ENCODE measurements at regions not wholly inside any gene's neighbourhood (a gene's known extent, or its start where the extent isn't known, plus 50 kb on each side); places are given as distances from the start of the nearest gene placed in this dataset.

- no peak for DNase-seq
These were observed 405.3 kb upstream of the LUZP2 start for GRCh38 chr11:24091594-24091993.

GRCh38 chr11:24093375-24093774, 403.5 kb upstream of the LUZP2 start:
- Mint-ChIP-seq H3K36me3 (no peaks in the 10 kb centered on the region), H3K4me3 (no peak overlapping the region), H3K9me3 (peaks cover 0 to 38% (median 3%) of the 10 kb centered on the region in 5 donors), H3K27ac (no peak overlapping the region), H3K27me3 (no peaks in the 10 kb centered on the region), H3K4me1 (no peaks in the 10 kb centered on the region)
- Histone ChIP-seq H3K4me3 (ENCODE audit: low read length) (no peak overlapping the region), H3K9me3 (ENCODE audit: low read length) (no peaks in the 10 kb centered on the region), H3K27ac (ENCODE audit: low read depth, low read length) (no peak overlapping the region), H3K27me3 (ENCODE audit: insufficient read depth, low read length, poor library complexity, severe bottlenecking) (no peaks in the 10 kb centered on the region), H3K4me1 (ENCODE audit: insufficient read depth, low read length) (no peaks in the 10 kb centered on the region), H3K36me3 (ENCODE audit: insufficient read depth, low read length) (no peaks in the 10 kb centered on the region)
- no peak for DNase-seq
- ChIA-PET CTCF (no interaction called here), POLR2A (no interaction called here)

More at GRCh38 chr11:24091594-24091993, 405.3 kb upstream of the LUZP2 start:
- Mint-ChIP-seq H3K36me3 (no peaks in the 10 kb centered on the region), H3K27me3 (no peaks in the 10 kb centered on the region), H3K27ac (no peak overlapping the region), H3K4me3 (no peak overlapping the region), H3K9me3 (peaks cover 0 to 40% (median 8%) of the 10 kb centered on the region in 5 donors), H3K4me1 (no peaks in the 10 kb centered on the region)
- Histone ChIP-seq H3K27ac (ENCODE audit: low read depth, low read length) (no peak overlapping the region), H3K4me1 (ENCODE audit: insufficient read depth, low read length) (no peaks in the 10 kb centered on the region), H3K9me3 (ENCODE audit: low read length) (no peaks in the 10 kb centered on the region), H3K36me3 (ENCODE audit: insufficient read depth, low read length) (no peaks in the 10 kb centered on the region), H3K4me3 (ENCODE audit: low read length) (no peak overlapping the region), H3K27me3 (ENCODE audit: insufficient read depth, low read length, poor library complexity, severe bottlenecking) (no peaks in the 10 kb centered on the region)
- POLR2A ChIA-PET: no interaction called here
- CTCF ChIA-PET: no interaction called here

DNA sequence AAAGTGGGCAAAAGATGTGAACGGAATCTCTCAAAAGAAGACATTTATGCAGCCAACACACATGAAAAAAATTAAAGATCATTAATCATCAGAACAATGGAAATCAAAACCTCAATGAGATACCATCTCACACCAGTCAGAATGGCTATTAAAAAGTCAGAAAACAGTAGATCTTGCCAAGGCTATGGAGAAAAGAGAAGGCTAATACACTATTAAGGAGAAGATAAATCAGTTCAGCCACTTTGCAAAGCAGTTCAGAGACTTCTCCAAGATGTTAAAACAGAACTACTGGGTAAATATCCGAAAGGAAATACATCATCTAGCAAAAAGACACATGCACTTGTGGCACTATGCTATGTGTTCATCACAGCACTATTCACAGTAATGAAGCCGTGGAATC, 388.2 kb upstream of the LUZP2 start:
- no peak overlapping the region for H3K27ac Mint-ChIP-seq
- H3K9me3 Mint-ChIP-seq: peaks cover 14 to 34% (median 31%) of the 10 kb centered on the region in 5 donors
- no peaks in the 10 kb centered on the region for H3K27me3 Mint-ChIP-seq
- H3K4me1 Mint-ChIP-seq: no peaks in the 10 kb centered on the region
- Histone ChIP-seq H3K27me3 (ENCODE audit: insufficient read depth, low read length, poor library complexity, severe bottlenecking) (no peaks in the 10 kb centered on the region), H3K4me3 (ENCODE audit: low read length) (no peak overlapping the region), H3K4me1 (ENCODE audit: insufficient read depth, low read length) (no peaks in the 10 kb centered on the region), H3K9me3 (ENCODE audit: low read length) (no peaks in the 10 kb centered on the region), H3K27ac (ENCODE audit: low read depth, low read length) (no peak overlapping the region), H3K36me3 (ENCODE audit: insufficient read depth, low read length) (no peaks in the 10 kb centered on the region)
- POLR2A ChIA-PET: no interaction called here
- no peak for DNase-seq
- CTCF ChIA-PET: no interaction called here
- H3K36me3 Mint-ChIP-seq: peaks cover 0 to 14% (median 0%) of the 10 kb centered on the region in 3 donors
- no peak overlapping the region for H3K4me3 Mint-ChIP-seq

DNA sequence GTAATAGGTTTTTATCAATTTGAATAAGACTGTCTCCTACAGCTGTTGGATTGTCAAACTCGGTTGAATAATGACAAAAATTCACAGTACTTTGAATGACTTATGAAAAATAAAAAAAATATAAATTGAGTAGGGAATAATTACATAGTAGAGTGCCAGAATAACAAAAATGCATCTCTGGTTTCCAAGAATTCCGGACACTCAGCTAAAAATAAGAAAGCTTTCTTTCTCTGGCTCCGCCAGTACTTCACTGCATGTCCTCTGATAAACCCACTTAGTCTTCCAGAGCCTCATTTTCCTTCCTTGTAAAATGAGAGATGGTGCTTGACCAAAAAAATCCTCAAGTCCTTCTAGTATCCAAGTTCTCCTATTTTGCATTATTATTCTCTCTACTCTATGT, 374.6 kb upstream of the LUZP2 start:
- Histone ChIP-seq H3K36me3 (ENCODE audit: insufficient read depth, low read length) (no peaks in the 10 kb centered on the region), H3K4me1 (ENCODE audit: insufficient read depth, low read length) (no peaks in the 10 kb centered on the region), H3K9me3 (ENCODE audit: low read length) (no peaks in the 10 kb centered on the region), H3K4me3 (ENCODE audit: low read length) (no peak overlapping the region), H3K27ac (ENCODE audit: low read depth, low read length) (no peak overlapping the region), H3K27me3 (ENCODE audit: insufficient read depth, low read length, poor library complexity, severe bottlenecking) (no peaks in the 10 kb centered on the region)
- no peaks in the 10 kb centered on the region for H3K4me1 Mint-ChIP-seq
- DNase-seq: no peak
- no peaks in the 10 kb centered on the region for H3K36me3 Mint-ChIP-seq
- H3K27me3 Mint-ChIP-seq: no peaks in the 10 kb centered on the region
- ChIA-PET CTCF (no interaction called here), POLR2A (no interaction called here)
- no peak overlapping the region for H3K27ac Mint-ChIP-seq
- H3K9me3 Mint-ChIP-seq: peaks cover 3 to 23% (median 5%) of the 10 kb centered on the region in 5 donors
- no peak overlapping the region for H3K4me3 Mint-ChIP-seq

DNA sequence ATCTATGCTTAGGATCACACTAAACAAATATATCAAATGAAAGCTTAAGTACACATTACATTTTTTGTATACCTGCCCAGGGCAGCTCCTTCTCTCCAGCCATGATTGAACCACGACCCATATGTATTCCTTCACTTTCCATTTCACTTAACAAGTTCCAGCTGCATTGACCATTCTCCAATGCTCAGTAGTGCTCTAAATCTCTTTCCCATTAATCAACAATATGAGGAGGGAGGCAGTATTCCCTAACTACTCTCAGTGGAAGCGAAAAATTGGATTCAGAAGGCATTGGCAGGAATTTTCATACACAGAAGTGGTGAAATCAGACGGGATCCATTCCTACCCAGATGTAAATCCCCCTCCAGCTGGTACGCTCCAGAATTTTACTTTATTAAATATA, 372.0 kb upstream of the LUZP2 start:
- no peaks in the 10 kb centered on the region for H3K36me3 Mint-ChIP-seq
- H3K4me3 Mint-ChIP-seq: no peak overlapping the region

DNA sequence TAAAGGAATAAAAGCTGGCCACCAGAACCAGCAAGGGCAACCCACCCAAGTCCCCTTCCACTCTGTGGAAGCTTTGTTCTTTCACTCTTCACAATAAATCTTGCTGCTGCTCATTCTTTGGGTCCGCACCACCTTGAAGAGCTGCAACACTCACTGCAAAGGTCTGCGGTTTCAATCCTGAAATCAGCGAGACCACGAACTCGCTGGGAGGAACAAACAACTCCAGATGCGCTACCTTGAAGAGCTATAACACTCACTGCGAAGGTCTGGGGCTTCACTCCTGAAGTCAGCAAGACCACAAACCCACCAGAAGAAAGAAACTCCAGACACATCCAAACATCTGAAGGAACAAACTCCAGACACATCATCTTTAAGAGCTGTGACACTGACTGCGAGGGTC, 365.2 kb upstream of the LUZP2 start:
- POLR2A ChIA-PET: no interaction called here
- Histone ChIP-seq H3K27ac (ENCODE audit: low read depth, low read length) (no peak overlapping the region), H3K27me3 (ENCODE audit: insufficient read depth, low read length, poor library complexity, severe bottlenecking) (no peaks in the 10 kb centered on the region), H3K36me3 (ENCODE audit: insufficient read depth, low read length) (no peaks in the 10 kb centered on the region), H3K4me1 (ENCODE audit: insufficient read depth, low read length) (no peaks in the 10 kb centered on the region), H3K4me3 (ENCODE audit: low read length) (no peak overlapping the region), H3K9me3 (ENCODE audit: low read length) (no peaks in the 10 kb centered on the region)
- peaks cover 0 to 1% of the 10 kb centered on the region in 2 donors for H3K27me3 Mint-ChIP-seq
- H3K4me1 Mint-ChIP-seq: no peaks in the 10 kb centered on the region
- DNase-seq: no peak
- H3K36me3 Mint-ChIP-seq: no peaks in the 10 kb centered on the region
- peaks cover 2 to 36% (median 17%) of the 10 kb centered on the region in 5 donors for H3K9me3 Mint-ChIP-seq
- H3K27ac Mint-ChIP-seq: no peak overlapping the region
- H3K4me3 Mint-ChIP-seq: no peak overlapping the region
- CTCF ChIA-PET: no interaction called here

More for the DNA sequence above, 372.0 kb upstream of the LUZP2 start:
- H3K9me3 ChIP-seq (ENCODE audit: low read length): no peaks in the 10 kb centered on the region
- Mint-ChIP-seq H3K4me1 (no peaks in the 10 kb centered on the region), H3K9me3 (peaks cover 2 to 20% (median 6%) of the 10 kb centered on the region in 5 donors), H3K27me3 (no peaks in the 10 kb centered on the region), H3K27ac (no peak overlapping the region)
- CTCF ChIA-PET: no interaction called here
- H3K27ac ChIP-seq (ENCODE audit: low read depth, low read length): no peak overlapping the region
- H3K4me1 ChIP-seq (ENCODE audit: insufficient read depth, low read length): no peaks in the 10 kb centered on the region
- no peak for DNase-seq
- no peaks in the 10 kb centered on the region for H3K36me3 ChIP-seq (ENCODE audit: insufficient read depth, low read length)
- POLR2A ChIA-PET: no interaction called here
- H3K27me3 ChIP-seq (ENCODE audit: insufficient read depth, low read length, poor library complexity, severe bottlenecking): no peaks in the 10 kb centered on the region
- no peak overlapping the region for H3K4me3 ChIP-seq (ENCODE audit: low read length)

GRCh38 chr11:24132471-24132870, 364.4 kb upstream of the LUZP2 start:
- no peak overlapping the region for H3K4me3 Mint-ChIP-seq
- Histone ChIP-seq H3K27ac (ENCODE audit: low read depth, low read length) (no peak overlapping the region), H3K4me1 (ENCODE audit: insufficient read depth, low read length) (no peaks in the 10 kb centered on the region), H3K36me3 (ENCODE audit: insufficient read depth, low read length) (no peaks in the 10 kb centered on the region), H3K4me3 (ENCODE audit: low read length) (no peak overlapping the region), H3K9me3 (ENCODE audit: low read length) (no peaks in the 10 kb centered on the region), H3K27me3 (ENCODE audit: insufficient read depth, low read length, poor library complexity, severe bottlenecking) (no peaks in the 10 kb centered on the region)
- peaks cover 2 to 36% (median 17%) of the 10 kb centered on the region in 5 donors for H3K9me3 Mint-ChIP-seq
- DNase-seq: no peak
- H3K4me1 Mint-ChIP-seq: no peaks in the 10 kb centered on the region
- POLR2A ChIA-PET: no interaction called here
- CTCF ChIA-PET: no interaction called here
- peaks cover 0 to 1% of the 10 kb centered on the region in 2 donors for H3K27me3 Mint-ChIP-seq
- no peak overlapping the region for H3K27ac Mint-ChIP-seq
- H3K36me3 Mint-ChIP-seq: no peaks in the 10 kb centered on the region

DNA sequence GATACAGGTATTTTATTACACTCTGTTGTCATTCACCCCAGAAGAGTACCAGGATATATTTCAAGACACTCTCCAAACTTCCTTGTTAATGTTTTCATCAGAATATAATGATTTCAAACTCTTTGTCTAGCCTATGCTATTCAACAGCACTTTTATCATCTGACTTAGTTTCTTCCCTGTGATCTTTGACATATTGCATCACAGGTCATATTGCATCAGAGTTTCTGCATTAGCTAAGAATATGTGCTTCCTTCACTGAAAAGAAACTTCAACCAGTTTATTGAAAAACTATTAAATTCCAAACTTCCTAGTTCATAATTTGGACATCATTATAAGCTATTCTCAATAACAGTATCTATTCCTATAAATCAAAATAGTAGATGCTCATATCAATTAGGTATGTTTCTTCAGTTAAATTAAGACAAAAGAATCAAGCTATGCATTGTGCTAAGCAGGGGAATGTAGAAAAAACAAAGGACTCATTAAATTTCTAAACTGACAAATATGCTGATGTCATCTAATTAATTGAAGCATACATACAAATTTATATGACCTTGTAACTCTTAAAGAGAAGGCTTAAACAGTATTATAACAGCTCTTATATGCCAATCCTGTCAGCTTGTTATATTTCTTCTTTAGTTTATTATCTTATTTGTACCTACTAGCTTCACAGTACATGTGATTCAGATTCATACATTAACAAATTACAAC, 361.8 kb upstream of the LUZP2 start:
- no peaks in the 10 kb centered on the region for H3K4me1 ChIP-seq (ENCODE audit: insufficient read depth, low read length)
- CTCF ChIA-PET: no interaction called here

More for the DNA sequence above, 361.8 kb upstream of the LUZP2 start:
- H3K4me3 ChIP-seq (ENCODE audit: low read length): no peak overlapping the region
- Mint-ChIP-seq H3K9me3 (peaks cover 3 to 35% (median 15%) of the 10 kb centered on the region in 5 donors), H3K36me3 (no peaks in the 10 kb centered on the region), H3K27ac (no peak overlapping the region), H3K4me1 (no peaks in the 10 kb centered on the region), H3K4me3 (no peak overlapping the region), H3K27me3 (peaks cover 0 to 1% of the 10 kb centered on the region in 2 donors)
- no peaks in the 10 kb centered on the region for H3K36me3 ChIP-seq (ENCODE audit: insufficient read depth, low read length)
- DNase-seq: no peak
- H3K27ac ChIP-seq (ENCODE audit: low read depth, low read length): no peak overlapping the region
- POLR2A ChIA-PET: no interaction called here
- H3K9me3 ChIP-seq (ENCODE audit: low read length): no peaks in the 10 kb centered on the region
- no peaks in the 10 kb centered on the region for H3K27me3 ChIP-seq (ENCODE audit: insufficient read depth, low read length, poor library complexity, severe bottlenecking)
